Ovary (tissue), 7 donors: ENCODE measurements at regions not wholly inside any gene's neighbourhood (a gene's known extent, or its start where the extent isn't known, plus 50 kb on each side); places are given as distances from the start of the nearest gene placed in this dataset.
"Not testable (repeated sequence)": the region's sequence is repeated elsewhere in the genome, so short reads cannot be mapped to it uniquely, and the experiment has no call there.

Source experiments
- DNase-seq, 5 donors: peaks; one replicate each; pipeline ENCODE4 v3.0.0-alpha.2; 2019 to 2020
- H3K27ac ChIP-seq, 2 donors: fragments of 200-600 bp; one replicate each; pipeline versions ENCODE4 v1.5.1 to v1.8.0; 2019 to 2022
- H3K27me3 ChIP-seq: fragments of 200-600 bp; one replicate; pipeline ENCODE4 v1.8.0; 2022
- H3K36me3 ChIP-seq: fragments of 200-600 bp; sonication (generic); one replicate; pipeline ENCODE4 v1.5.1; 2019
- H3K4me1 ChIP-seq: one replicate; pipeline ENCODE4 v1.8.1; 2013; ENCODE audit warnings: mild to moderate bottlenecking, moderate library complexity; ENCODE audit not compliant: insufficient read depth
- H3K4me3 ChIP-seq: fragments of 200-600 bp; sonication (generic); one replicate; pipeline ENCODE4 v1.5.1; 2017
- H3K9me3 ChIP-seq, 2 donors: fragments of 200-600 bp in 1 of 2; sonication (generic) in 1 of 2; one replicate each; pipeline versions ENCODE4 v1.5.1 to v1.8.1; 2013 to 2019; ENCODE audit warnings: mild to moderate bottlenecking in 1 of 2, moderate library complexity in 1 of 2
- CTCF ChIP-seq, 3 donors: fragments of 450-650 bp in 2 of 3; fragments of 200-600 bp in 1 of 3; IDR thresholded peaks; one replicate each; pipeline versions ENCODE4 v1.5.1 to v1.8.0; 2016 to 2022; ENCODE audit warnings: antibody characterized with exemption in 3 of 3, mild to moderate bottlenecking in 1 of 3
- EP300 ChIP-seq: sonication (generic); formaldehyde crosslinking; IDR thresholded peaks from one replicate; pipeline ENCODE4 v1.6.1; 2017; ENCODE audit warnings: antibody characterized with exemption
- POLR2A ChIP-seq: fragments of 450-650 bp; IDR thresholded peaks from one replicate; pipeline ENCODE4 v1.6.1; 2017; ENCODE audit warnings: antibody characterized with exemption, mild to moderate bottlenecking, moderate library complexity
- WGBS, 3 donors: extraction: QIAGEN DNeasy Blood & Tissue Kit in 1 of 3; methylation state at CpG; one replicate each; pipeline versions ENCODE4 v1.1.5 to v1.1.7; 2013 to 2017; 5-methylcytosine and 5-hydroxymethylcytosine counted together
- intact Hi-C, 4 donors: fragments of 100-400 bp; cut with DNase I; formaldehyde crosslinking; loops; one replicate each; pipeline versions ENCODE4 v1.11.0 to v1.15.1; 2022 to 2023
- donor health status: DM: no; HTN: no; CAD: no; lungs with moderate emphysema.
- donor health status: DM: no; HTN: no; CAD: no.
- donor health status: Bipolar disorder and iron deficiency.
- donor health status: DM: no; HTN: no; CAD: no.
- donor health status: DM: yes; HTN: yes; CAD: no.

DNA sequence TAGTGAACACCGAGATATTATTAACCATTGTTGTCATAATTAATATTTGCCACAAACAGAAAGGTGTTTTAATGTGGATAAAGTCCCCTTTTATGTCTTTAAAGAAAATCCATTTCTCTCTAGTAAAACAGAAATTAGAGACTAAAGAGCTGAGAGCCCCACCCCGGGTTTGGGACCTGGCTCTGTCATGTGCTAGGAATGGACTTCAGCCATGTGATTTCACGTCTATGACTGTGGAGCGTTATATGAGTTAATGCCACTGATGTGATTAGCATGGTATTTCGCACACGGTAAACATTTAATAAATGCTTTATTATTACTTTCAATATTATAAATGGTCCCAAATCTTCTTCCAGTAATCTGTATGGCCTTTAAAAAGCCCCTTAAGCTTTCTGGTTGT lies 205.0 kb upstream of the NFIA start:
- Histone ChIP-seq H3K9me3 (no peaks in the 10 kb centered on the region), H3K4me1 (no peaks in the 10 kb centered on the region), H3K27me3 (no peaks in the 10 kb centered on the region), H3K4me3 (no peak overlapping the region), H3K27ac (no peak overlapping the region), H3K36me3 (no peaks in the 10 kb centered on the region)
- WGBS, 3 donors: 88 to 92% (median 92%) methylated on average over 6 of the region's 6 CpGs
- intact Hi-C loops: no loop called here
- DNase-seq: no peak
- no peak for TF ChIP-seq CTCF (IDR thresholded peaks at IDR 0.05)
- no peak for TF ChIP-seq EP300

DNA sequence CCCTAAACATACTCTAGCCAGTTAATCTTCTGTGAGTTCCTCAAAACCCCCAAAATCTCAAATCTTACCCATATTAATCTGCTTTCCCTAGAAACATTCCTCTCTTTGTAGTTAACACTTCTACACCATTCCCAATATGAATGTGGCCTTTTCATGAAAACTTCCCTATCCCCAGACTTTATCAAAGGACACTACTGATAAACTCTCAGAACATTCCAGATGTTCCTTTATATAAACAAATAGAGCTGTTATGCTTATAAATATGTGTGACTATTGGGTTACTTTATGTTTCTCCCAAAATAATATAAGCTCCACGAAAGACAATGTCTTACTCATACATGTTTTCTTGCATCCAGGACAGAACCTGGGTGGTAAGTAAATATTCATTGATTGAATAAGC lies 205.4 kb upstream of the NFIA start:
- Histone ChIP-seq H3K9me3 (no peaks in the 10 kb centered on the region), H3K27ac (no peak overlapping the region), H3K4me3 (no peak overlapping the region), H3K27me3 (no peaks in the 10 kb centered on the region), H3K4me1 (no peaks in the 10 kb centered on the region), H3K36me3 (no peaks in the 10 kb centered on the region)
- DNase-seq: no peak
- intact Hi-C loops: no loop called here
- 37 to 65% (median 43%) methylated on average over 1 of the region's 1 CpG for WGBS, 3 donors
- TF ChIP-seq POLR2A (no peak), EP300 (no peak), CTCF (IDR thresholded peaks at IDR 0.05) (no peak)

GRCh38 chr1:60875138-60875537 lies 207.2 kb upstream of the NFIA start:
- no peak for DNase-seq
- H3K9me3 ChIP-seq: no peaks in the 10 kb centered on the region
- H3K4me1 ChIP-seq: no peaks in the 10 kb centered on the region
- no peak overlapping the region for H3K4me3 ChIP-seq
- intact Hi-C loops: no loop called here
- H3K27ac ChIP-seq: no peak overlapping the region
- no peaks in the 10 kb centered on the region for H3K36me3 ChIP-seq
- TF ChIP-seq POLR2A (no peak), EP300 (no peak), CTCF (IDR thresholded peaks at IDR 0.05) (no peak)
- H3K27me3 ChIP-seq: no peaks in the 10 kb centered on the region
- WGBS, 3 donors: 76 to 90% (median 82%) methylated on average over 1 of the region's 1 CpG

DNA sequence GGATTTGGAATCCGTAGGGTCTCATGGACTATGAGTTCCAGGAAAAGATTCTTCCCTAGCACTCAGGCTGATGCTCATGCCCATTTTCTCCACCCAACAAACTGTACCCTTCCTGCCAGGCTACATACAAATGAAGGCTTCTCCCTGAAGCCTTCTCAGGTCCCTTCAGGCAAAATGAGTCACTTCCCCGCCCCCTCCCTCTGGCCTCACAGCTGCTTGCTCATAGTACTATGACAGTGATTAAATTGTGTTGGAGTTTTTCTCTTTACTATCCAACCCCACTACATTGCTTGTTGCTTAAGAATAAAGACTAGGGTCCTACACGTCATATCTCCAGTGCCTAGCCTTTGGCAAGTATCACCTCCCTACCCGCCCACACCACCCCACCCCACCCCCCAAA lies 207.6 kb upstream of the NFIA start:
- Histone ChIP-seq H3K36me3 (no peaks in the 10 kb centered on the region), H3K9me3 (no peaks in the 10 kb centered on the region), H3K4me3 (no peak overlapping the region), H3K4me1 (no peaks in the 10 kb centered on the region), H3K27me3 (no peaks in the 10 kb centered on the region), H3K27ac (no peak overlapping the region)
- TF ChIP-seq CTCF (IDR thresholded peaks at IDR 0.05): no peak
- TF ChIP-seq EP300: no peak
- no peak for TF ChIP-seq POLR2A
- intact Hi-C loops: no loop called here
- 66 to 71% (median 67%) methylated on average over 4 of the region's 4 CpGs for WGBS, 3 donors
- DNase-seq: no peak

DNA sequence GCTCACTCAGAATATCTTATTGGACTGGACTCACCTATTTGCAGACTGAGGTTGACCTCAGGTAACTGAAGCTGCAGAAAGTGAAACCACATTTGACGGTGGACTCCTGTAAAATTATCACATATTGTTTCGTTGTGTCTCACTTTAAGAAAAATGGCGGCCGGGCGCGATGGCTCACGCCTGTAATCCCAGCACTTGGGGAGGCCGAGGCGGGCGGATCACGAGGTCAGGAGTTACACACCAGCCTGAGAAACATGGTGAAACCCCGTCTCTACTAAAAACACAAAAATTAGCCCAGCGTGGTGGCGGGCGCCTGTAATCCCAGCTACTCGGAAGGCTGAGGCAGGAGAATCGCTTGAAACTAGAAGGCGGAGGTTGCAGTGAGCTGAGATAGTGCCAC lies 209.0 kb upstream of the NFIA start:
- WGBS, 3 donors: 96 to 98% (median 96%) methylated on average over 18 of the region's 18 CpGs
- H3K4me3 ChIP-seq, H3K4me1 ChIP-seq, H3K27ac ChIP-seq, intact Hi-C loops, H3K27me3 ChIP-seq, H3K36me3 ChIP-seq, DNase-seq, H3K9me3 ChIP-seq: not testable (repeated sequence)
